Thyroid gland (tissue), 4 donors: ENCODE measurements at regions not wholly inside any gene's neighbourhood (a gene's known extent, or its start where the extent isn't known, plus 50 kb on each side); places are given as distances from the start of the nearest gene placed in this dataset.
"Not testable (repeated sequence)": the region's sequence is repeated elsewhere in the genome, so short reads cannot be mapped to it uniquely, and the experiment has no call there.

Experiments
- DNase-seq, 2 donors: peaks; one replicate each; pipeline ENCODE4 v3.0.0-alpha.2; 2019
- H3K27ac ChIP-seq, 3 donors: fragments of 200-600 bp; sonication (generic); 1 replicate in 2 of 3; 2 replicates in 1 of 3; pipeline ENCODE4 v1.5.1; 2016 to 2019; ENCODE audit warnings: mild to moderate bottlenecking in 1 of 3, moderate library complexity in 1 of 3
- H3K27me3 ChIP-seq: fragments of 200-600 bp; sonication (generic); one replicate; pipeline ENCODE4 v1.5.1; 2019
- H3K36me3 ChIP-seq, 2 donors: fragments of 200-600 bp; sonication (generic); one replicate each; pipeline ENCODE4 v1.5.1; 2016 to 2019
- H3K4me1 ChIP-seq, 2 donors: fragments of 200-600 bp; sonication (generic); one replicate each; pipeline ENCODE4 v1.5.1; 2017 to 2019
- H3K4me3 ChIP-seq, 3 donors: fragments of 200-600 bp; sonication (generic); replicated peaks in 1 of 3; 1 replicate in 2 of 3; 2 replicates in 1 of 3; pipeline ENCODE4 v1.5.1; 2016; ENCODE audit warnings: mild to moderate bottlenecking in 1 of 3
- H3K9me3 ChIP-seq: fragments of 200-600 bp; sonication (generic); one replicate; pipeline ENCODE4 v1.5.1; 2017
- CTCF ChIP-seq, 6 experiments: fragments of 200-600 bp in 3 of 6; fragments of 450-650 bp in 3 of 6; sonication (generic) in 3 of 6; IDR thresholded peaks; one replicate each; pipeline ENCODE4 v1.5.1; 2016 to 2019; ENCODE audit warnings: antibody characterized with exemption in 6 of 6, mild to moderate bottlenecking in 2 of 6, inconsistent platforms in 1 of 6, moderate library complexity in 1 of 6
- POLR2A ChIP-seq, 2 donors: fragments of 450-650 bp; IDR thresholded peaks; one replicate each; pipeline ENCODE4 v1.6.1; 2017; ENCODE audit warnings: antibody characterized with exemption in 2 of 2, mild to moderate bottlenecking in 2 of 2, moderate library complexity in 1 of 2
- WGBS, 2 donors: methylation state at CpG; one replicate each; pipeline ENCODE4 v1.1.5; 2017; 5-methylcytosine and 5-hydroxymethylcytosine counted together
- intact Hi-C: fragments of 100-400 bp; cut with DNase I; formaldehyde crosslinking; loops from one replicate; pipeline ENCODE4 v1.15.1; 2023

GRCh38 chr13:76250211-76250610, 614.1 kb downstream of the LMO7 start:
- H3K27ac ChIP-seq, result no peak overlapping the region
- no peaks in the 10 kb centered on the region for H3K36me3 ChIP-seq
- no peaks in the 10 kb centered on the region for H3K4me1 ChIP-seq
- no peaks in the 10 kb centered on the region for H3K27me3 ChIP-seq
- DNase-seq, result no peak
- no peak for TF ChIP-seq CTCF (IDR thresholded peaks at IDR 0.05)
- no peak overlapping the region for H3K4me3 ChIP-seq
- WGBS, 2 donors, result 68 to 71% methylated on average over 2 of the region's 2 CpGs
- intact Hi-C loops, result no loop called here
- H3K9me3 ChIP-seq, result no peaks in the 10 kb centered on the region

GRCh38 chr13:76245920-76246319, 609.8 kb downstream of the LMO7 start:
- TF ChIP-seq CTCF (IDR thresholded peaks at IDR 0.05), result no peak
- no peak for TF ChIP-seq POLR2A (IDR thresholded peaks at IDR 0.05)
- no peak for DNase-seq
- Histone ChIP-seq H3K9me3 (no peaks in the 10 kb centered on the region), H3K4me3 (no peak overlapping the region), H3K36me3 (no peaks in the 10 kb centered on the region), H3K4me1 (no peaks in the 10 kb centered on the region), H3K27ac (no peak overlapping the region), H3K27me3 (no peaks in the 10 kb centered on the region)
- 5 to 6% methylated on average over 1 of the region's 1 CpG for WGBS, 2 donors
- intact Hi-C loops, result no loop called here

DNA sequence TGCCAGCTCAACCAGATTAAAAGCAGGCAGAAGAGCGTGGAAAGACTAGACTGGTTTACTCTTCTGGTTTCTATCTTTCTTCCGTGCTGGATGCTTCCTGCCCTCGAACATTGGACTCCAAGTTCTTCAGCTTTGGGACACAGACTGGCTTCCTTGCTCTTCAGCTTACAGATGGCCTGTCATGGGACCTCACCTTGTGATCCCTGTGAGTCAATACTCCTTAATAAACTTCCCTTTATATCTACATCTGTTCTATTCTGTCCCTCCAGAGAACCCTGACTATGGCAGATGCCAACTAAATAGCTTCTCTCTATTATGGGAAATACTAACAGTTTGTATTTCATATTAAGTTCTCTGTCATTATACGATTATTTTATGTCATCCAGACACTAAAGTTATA, 609.1 kb downstream of the LMO7 start:
- Histone ChIP-seq H3K36me3 (no peaks in the 10 kb centered on the region), H3K27me3 (no peaks in the 10 kb centered on the region), H3K27ac (no peak overlapping the region), H3K4me1 (no peaks in the 10 kb centered on the region), H3K4me3 (no peak overlapping the region), H3K9me3 (no peaks in the 10 kb centered on the region)
- WGBS, 2 donors, result 63 to 79% methylated on average over 4 of the region's 4 CpGs
- no peak for TF ChIP-seq CTCF (IDR thresholded peaks at IDR 0.05)
- TF ChIP-seq POLR2A (IDR thresholded peaks at IDR 0.05), result no peak
- no peak for DNase-seq
- intact Hi-C loops, result no loop called here

GRCh38 chr13:76243120-76243519, 607.0 kb downstream of the LMO7 start:
- H3K27me3 ChIP-seq, H3K36me3 ChIP-seq, H3K27ac ChIP-seq, H3K4me3 ChIP-seq, intact Hi-C loops, H3K4me1 ChIP-seq, H3K9me3 ChIP-seq, DNase-seq: not testable (repeated sequence)
- WGBS, 2 donors, result 78 to 87% methylated on average over 5 to 8 of the region's 8 CpGs

DNA sequence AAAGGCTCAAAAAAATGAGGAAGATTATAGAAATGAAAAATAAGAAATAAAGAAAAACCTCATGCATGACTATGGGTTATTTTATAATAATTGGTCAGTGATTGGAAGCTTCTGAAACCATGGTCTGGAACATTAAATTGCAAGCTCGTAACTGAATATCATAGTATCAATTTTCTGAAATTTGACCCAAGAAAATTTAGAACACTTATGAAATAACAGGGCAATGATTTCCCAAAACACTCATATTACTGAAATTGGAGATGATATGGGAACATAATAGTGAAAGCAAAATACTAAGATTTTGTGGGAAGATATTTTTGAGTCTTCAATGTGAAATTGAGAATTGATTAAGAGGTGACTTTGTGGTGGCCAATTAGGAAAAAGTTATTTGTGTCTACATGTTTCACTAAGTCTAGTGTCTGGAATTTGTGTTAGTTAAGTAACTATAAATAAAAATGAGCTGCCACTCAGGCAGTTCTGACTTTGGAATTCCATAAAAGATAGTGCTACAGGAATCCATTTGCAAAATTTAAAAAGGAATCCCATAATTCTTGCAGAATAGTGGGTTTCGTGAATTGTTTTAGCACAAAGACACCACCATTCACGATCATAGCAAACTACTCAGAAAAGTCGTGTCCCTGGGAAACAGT, 603.0 kb downstream of the LMO7 start:
- DNase-seq, result no peak
- Histone ChIP-seq H3K27ac (no peak overlapping the region), H3K4me1 (no peaks in the 10 kb centered on the region), H3K9me3 (no peaks in the 10 kb centered on the region), H3K27me3 (no peaks in the 10 kb centered on the region), H3K36me3 (no peaks in the 10 kb centered on the region), H3K4me3 (no peak overlapping the region)
- whole genome bisulfite sequencing, 2 donors, result 88 to 92% methylated on average over 4 of the region's 4 CpGs
- intact Hi-C loops, result no loop called here
- no peak for TF ChIP-seq POLR2A (IDR thresholded peaks at IDR 0.05)
- no peak for TF ChIP-seq CTCF (IDR thresholded peaks at IDR 0.05)
